ENCODE measurements at regions not wholly inside any gene's neighbourhood (a gene's known extent, or its start where the extent isn't known, plus 50 kb on each side); places are given as distances from the start of the nearest gene placed in this dataset.
A peak's percentile ranks its signal among the peaks of the same experiment; 100 is the strongest.

DNA sequence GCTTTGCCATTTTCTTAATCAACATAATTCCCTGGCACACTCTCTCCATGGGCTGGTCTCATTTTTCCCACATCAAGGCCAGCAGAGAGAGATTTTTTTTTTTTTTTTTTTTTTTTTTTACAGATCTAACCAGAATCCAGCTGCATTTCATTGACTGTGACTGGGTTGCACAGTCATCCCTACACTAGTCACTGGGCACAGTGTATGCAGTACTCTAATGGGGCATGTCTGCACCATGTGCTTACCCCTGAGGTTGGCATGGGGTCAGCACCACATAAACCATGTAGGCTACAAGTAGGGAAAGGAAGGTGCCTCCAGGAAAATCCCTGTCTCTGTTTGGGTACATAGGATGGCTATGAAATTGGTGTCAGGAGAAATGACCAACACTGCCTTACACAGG is 64.1 kb upstream of the LRP8 start:
- TF ChIP-seq, protein P1, sequence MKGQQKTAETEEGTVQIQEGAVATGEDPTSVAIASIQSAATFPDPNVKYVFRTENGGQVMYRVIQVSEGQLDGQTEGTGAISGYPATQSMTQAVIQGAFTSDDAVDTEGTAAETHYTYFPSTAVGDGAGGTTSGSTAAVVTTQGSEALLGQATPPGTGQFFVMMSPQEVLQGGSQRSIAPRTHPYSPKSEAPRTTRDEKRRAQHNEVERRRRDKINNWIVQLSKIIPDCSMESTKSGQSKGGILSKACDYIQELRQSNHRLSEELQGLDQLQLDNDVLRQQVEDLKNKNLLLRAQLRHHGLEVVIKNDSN (IDR thresholded peaks at IDR 0.05; ENCODE audit: borderline replicate concordance, low read depth) = no peak
- TF ChIP-seq FOXM1 (IDR thresholded peaks at IDR 0.05; ENCODE audit: low read depth) (no peak), YY1 (IDR thresholded peaks at IDR 0.05; ENCODE audit: low read depth) (no peak), NFIC (IDR thresholded peaks at IDR 0.05; ENCODE audit: borderline replicate concordance) (no peak), GATA2 (CRISPR knock-in tag; IDR thresholded peaks at IDR 0.05) (no peak), FOXJ3 (CRISPR knock-in tag; IDR thresholded peaks at IDR 0.05) (no peak), MXI1 (IDR thresholded peaks at IDR 0.05; ENCODE audit: low read depth, low read length) (no peak; the same call in 1 of the 2 replicates)
- TF ChIP-seq, protein P2, sequence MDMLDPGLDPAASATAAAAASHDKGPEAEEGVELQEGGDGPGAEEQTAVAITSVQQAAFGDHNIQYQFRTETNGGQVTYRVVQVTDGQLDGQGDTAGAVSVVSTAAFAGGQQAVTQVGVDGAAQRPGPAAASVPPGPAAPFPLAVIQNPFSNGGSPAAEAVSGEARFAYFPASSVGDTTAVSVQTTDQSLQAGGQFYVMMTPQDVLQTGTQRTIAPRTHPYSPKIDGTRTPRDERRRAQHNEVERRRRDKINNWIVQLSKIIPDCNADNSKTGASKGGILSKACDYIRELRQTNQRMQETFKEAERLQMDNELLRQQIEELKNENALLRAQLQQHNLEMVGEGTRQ (IDR thresholded peaks at IDR 0.05; ENCODE audit: borderline replicate concordance, low read depth, low read length) = no peak
- TF ChIP-seq, protein P3, sequence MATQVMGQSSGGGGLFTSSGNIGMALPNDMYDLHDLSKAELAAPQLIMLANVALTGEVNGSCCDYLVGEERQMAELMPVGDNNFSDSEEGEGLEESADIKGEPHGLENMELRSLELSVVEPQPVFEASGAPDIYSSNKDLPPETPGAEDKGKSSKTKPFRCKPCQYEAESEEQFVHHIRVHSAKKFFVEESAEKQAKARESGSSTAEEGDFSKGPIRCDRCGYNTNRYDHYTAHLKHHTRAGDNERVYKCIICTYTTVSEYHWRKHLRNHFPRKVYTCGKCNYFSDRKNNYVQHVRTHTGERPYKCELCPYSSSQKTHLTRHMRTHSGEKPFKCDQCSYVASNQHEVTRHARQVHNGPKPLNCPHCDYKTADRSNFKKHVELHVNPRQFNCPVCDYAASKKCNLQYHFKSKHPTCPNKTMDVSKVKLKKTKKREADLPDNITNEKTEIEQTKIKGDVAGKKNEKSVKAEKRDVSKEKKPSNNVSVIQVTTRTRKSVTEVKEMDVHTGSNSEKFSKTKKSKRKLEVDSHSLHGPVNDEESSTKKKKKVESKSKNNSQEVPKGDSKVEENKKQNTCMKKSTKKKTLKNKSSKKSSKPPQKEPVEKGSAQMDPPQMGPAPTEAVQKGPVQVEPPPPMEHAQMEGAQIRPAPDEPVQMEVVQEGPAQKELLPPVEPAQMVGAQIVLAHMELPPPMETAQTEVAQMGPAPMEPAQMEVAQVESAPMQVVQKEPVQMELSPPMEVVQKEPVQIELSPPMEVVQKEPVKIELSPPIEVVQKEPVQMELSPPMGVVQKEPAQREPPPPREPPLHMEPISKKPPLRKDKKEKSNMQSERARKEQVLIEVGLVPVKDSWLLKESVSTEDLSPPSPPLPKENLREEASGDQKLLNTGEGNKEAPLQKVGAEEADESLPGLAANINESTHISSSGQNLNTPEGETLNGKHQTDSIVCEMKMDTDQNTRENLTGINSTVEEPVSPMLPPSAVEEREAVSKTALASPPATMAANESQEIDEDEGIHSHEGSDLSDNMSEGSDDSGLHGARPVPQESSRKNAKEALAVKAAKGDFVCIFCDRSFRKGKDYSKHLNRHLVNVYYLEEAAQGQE (IDR thresholded peaks at IDR 0.05; ENCODE audit: low read depth, low read length) = no peak
- peaks cover 3% of the 10 kb centered on the region; the same call in 1 of the 2 replicates for H3K9me3 ChIP-seq
- H3K4me1 ChIP-seq (ENCODE audit: control insufficient read depth in 1 of 2, insufficient read depth in 2 of 2, low read depth in 1 of 2, low read length in 1 of 2) = peaks cover 0 to 43% of the 10 kb centered on the region in 2 experiments; a peak in 2 of 4 replicates
- H4K20me1 ChIP-seq (ENCODE audit: insufficient read depth) = no peaks in the 10 kb centered on the region
- H3K4me2 ChIP-seq = no peak overlapping the region
- no peaks in the 10 kb centered on the region for H3K9me2 ChIP-seq
- peak overlapping the region in 1 of 2 experiments; percentile 29; a peak in 1 of 4 replicates for H3K27ac ChIP-seq (ENCODE audit: low read depth in 2 of 2, low read length in 1 of 2)
- peaks cover 6% of the 10 kb centered on the region; the same call in 1 of the 2 replicates for H3K27me3 ChIP-seq (ENCODE audit: insufficient read depth)
- no peaks in the 10 kb centered on the region for H3K36me3 ChIP-seq (replicated peaks in 1 of 2; ENCODE audit: control insufficient read depth in 1 of 2, insufficient read depth in 2 of 2, low read length in 1 of 2)
- ChIA-PET CTCF (interaction anchor here (1.1 to 11.1 kb wide), 17 partner anchors 9 to 137 kb away, joined by 3 to 410 read pairs (median 17); no protein-coding TSS in a partner anchor), POLR2A (interaction anchor here (0.5 to 1.2 kb wide), 4 partner anchors 21 to 132 kb away, joined by 3 read pairs; no protein-coding TSS in a partner anchor)
- H3K9ac ChIP-seq = no peak overlapping the region
- no peak for DNase-seq
- no peaks in the 10 kb centered on the region for H3F3A ChIP-seq (replicated peaks; ENCODE audit: insufficient read depth)
- H3K4me3 ChIP-seq (ENCODE audit: low read depth in 2 of 2, low read length in 1 of 2) = no peak overlapping the region
- no peaks in the 10 kb centered on the region for H3K79me2 ChIP-seq (ENCODE audit: insufficient read depth)
- H2AFZ ChIP-seq (ENCODE audit: low read depth) = no peak overlapping the region

DNA sequence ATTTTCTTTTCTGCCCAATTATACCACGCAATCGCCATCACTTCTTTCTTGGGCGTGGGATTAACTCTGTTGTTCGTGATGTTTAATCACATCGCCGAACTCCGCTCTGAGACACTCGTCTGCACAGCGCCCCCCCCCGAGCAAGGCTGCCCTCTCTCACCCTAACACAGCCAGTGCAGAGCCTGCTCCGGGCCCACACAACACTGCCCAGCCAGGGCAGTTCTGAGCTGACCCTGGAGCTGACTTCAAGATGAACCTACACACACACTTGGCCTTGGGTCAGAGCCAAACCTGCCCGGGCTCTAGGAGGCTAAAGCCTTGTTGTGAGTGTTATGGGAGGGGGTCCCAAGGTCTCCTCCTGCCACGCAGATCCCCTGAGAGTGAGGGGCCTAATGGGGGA is 64.6 kb upstream of the LRP8 start:
- Histone ChIP-seq H4K20me1 (ENCODE audit: insufficient read depth) (no peaks in the 10 kb centered on the region), H3K36me3 (replicated peaks in 1 of 2; ENCODE audit: control insufficient read depth in 1 of 2, insufficient read depth in 2 of 2, low read length in 1 of 2) (no peaks in the 10 kb centered on the region), H2AFZ (ENCODE audit: low read depth) (no peak overlapping the region), H3K9me3 (0 out of 2 replicates have a peak, but pooled peaks cover 3% of the 10 kb centered on the region), H3F3A (replicated peaks; ENCODE audit: insufficient read depth) (no peaks in the 10 kb centered on the region), H3K4me3 (ENCODE audit: low read depth in 2 of 2, low read length in 1 of 2) (no peak overlapping the region), H3K27ac (ENCODE audit: low read depth in 2 of 2, low read length in 1 of 2) (peak overlapping the region in 1 of 2 experiments; percentile 29; a peak in 1 of 4 replicates), H3K9me2 (no peaks in the 10 kb centered on the region), H3K9ac (no peak overlapping the region), H3K27me3 (ENCODE audit: insufficient read depth) (peaks cover 6% of the 10 kb centered on the region; the same call in 1 of the 2 replicates), H3K4me2 (no peak overlapping the region), H3K4me1 (ENCODE audit: control insufficient read depth in 1 of 2, insufficient read depth in 2 of 2, low read depth in 1 of 2, low read length in 1 of 2) (peaks cover 0 to 44% of the 10 kb centered on the region in 2 experiments; a peak in 2 of 4 replicates), H3K79me2 (ENCODE audit: insufficient read depth) (no peaks in the 10 kb centered on the region)
- ChIA-PET CTCF (interaction anchor here (0.8 to 11.1 kb wide), 39 partner anchors 8 to 155 kb away, joined by 3 to 410 read pairs (median 9); partner anchors contain the start of gene LRP8), POLR2A (interaction anchor here (0.5 to 1.2 kb wide), 3 partner anchors 21 to 132 kb away, joined by 3 read pairs; no protein-coding TSS in a partner anchor)
- DNase-seq = no peak
- TF ChIP-seq NFIC (IDR thresholded peaks at IDR 0.05; ENCODE audit: borderline replicate concordance) (no peak), FOSL2 (IDR thresholded peaks at IDR 0.05; ENCODE audit: borderline replicate concordance, low read depth) (no peak), ELF1 (IDR thresholded peaks at IDR 0.05) (no peak), EP300 (IDR thresholded peaks at IDR 0.05; ENCODE audit: borderline replicate concordance in 1 of 2, low read depth in 1 of 2, low read length in 1 of 2) (no peak), NRF1 (IDR thresholded peaks at IDR 0.05; ENCODE audit: low read depth, low read length) (no peak), TCF12 (IDR thresholded peaks at IDR 0.05) (no peak), GATA2 (CRISPR knock-in tag; IDR thresholded peaks at IDR 0.05) (no peak)
- TF ChIP-seq, protein P1 (IDR thresholded peaks at IDR 0.05; ENCODE audit: borderline replicate concordance, low read depth) = no peak
- TF ChIP-seq, protein P4, sequence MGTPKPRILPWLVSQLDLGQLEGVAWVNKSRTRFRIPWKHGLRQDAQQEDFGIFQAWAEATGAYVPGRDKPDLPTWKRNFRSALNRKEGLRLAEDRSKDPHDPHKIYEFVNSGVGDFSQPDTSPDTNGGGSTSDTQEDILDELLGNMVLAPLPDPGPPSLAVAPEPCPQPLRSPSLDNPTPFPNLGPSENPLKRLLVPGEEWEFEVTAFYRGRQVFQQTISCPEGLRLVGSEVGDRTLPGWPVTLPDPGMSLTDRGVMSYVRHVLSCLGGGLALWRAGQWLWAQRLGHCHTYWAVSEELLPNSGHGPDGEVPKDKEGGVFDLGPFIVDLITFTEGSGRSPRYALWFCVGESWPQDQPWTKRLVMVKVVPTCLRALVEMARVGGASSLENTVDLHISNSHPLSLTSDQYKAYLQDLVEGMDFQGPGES (IDR thresholded peaks at IDR 0.05; ENCODE audit: low read depth, low read length) = no peak
- WGBS (ENCODE audit: low lambda C conversion rate) = 80% methylated on average over 12 of the region's 13 CpGs

Measured in SK-N-SH (cell line).